Gastrocnemius medialis (tissue), 4 donors: ENCODE measurements at regions not wholly inside any gene's neighbourhood (a gene's known extent, or its start where the extent isn't known, plus 50 kb on each side); places are given as distances from the start of the nearest gene placed in this dataset.
"Not testable (repeated sequence)": the region's sequence is repeated elsewhere in the genome, so short reads cannot be mapped to it uniquely, and the experiment has no call there.

Source experiments
- POLR2A ChIP-seq, 2 donors: fragments of 450-650 bp; IDR thresholded peaks; one replicate each; pipeline ENCODE4 v1.6.1; 2017; ENCODE audit warnings: antibody characterized with exemption in 2 of 2, mild to moderate bottlenecking in 2 of 2, moderate library complexity in 2 of 2
- TF ChIP-seq, protein P1 (sequence below), 5 experiments: fragments of 450-650 bp in 3 of 5; fragments of 200-600 bp in 2 of 5; sonication (generic) in 2 of 5; IDR thresholded peaks in 4 of 5; conservative IDR thresholded peaks in 1 of 5; 1 replicate in 4 of 5; 2 replicates in 1 of 5; pipeline ENCODE4 v1.5.1; 2016 to 2019; ENCODE audit warnings: antibody characterized with exemption in 5 of 5, mild to moderate bottlenecking in 3 of 5, moderate library complexity in 3 of 5

DNA sequence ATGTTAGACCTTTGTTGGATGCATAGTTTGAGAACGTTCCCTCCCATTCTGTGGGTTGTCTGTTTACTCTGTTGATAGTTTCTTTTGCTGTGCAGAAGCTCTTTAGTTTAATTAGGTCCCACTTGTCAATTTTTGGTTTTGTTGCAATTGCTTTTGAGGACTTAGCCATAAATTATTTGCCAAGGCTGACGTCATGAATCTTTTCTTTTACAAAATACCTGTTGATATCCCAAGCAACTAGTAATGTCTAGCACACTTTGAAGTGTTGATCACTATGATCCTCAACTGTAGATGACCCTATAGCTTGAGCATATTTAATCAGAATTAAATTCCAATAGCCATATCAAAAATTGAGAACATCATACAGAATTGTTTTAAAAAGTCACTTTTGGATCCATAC lies 63.3 kb upstream of the HABP2 start:
- TF ChIP-seq, protein P1, sequence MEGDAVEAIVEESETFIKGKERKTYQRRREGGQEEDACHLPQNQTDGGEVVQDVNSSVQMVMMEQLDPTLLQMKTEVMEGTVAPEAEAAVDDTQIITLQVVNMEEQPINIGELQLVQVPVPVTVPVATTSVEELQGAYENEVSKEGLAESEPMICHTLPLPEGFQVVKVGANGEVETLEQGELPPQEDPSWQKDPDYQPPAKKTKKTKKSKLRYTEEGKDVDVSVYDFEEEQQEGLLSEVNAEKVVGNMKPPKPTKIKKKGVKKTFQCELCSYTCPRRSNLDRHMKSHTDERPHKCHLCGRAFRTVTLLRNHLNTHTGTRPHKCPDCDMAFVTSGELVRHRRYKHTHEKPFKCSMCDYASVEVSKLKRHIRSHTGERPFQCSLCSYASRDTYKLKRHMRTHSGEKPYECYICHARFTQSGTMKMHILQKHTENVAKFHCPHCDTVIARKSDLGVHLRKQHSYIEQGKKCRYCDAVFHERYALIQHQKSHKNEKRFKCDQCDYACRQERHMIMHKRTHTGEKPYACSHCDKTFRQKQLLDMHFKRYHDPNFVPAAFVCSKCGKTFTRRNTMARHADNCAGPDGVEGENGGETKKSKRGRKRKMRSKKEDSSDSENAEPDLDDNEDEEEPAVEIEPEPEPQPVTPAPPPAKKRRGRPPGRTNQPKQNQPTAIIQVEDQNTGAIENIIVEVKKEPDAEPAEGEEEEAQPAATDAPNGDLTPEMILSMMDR (IDR thresholded peaks at IDR 0.05 in 4 of 5, conservative IDR thresholded peaks at IDR 0.05 in 1 of 5) = not testable (repeated sequence)
- TF ChIP-seq POLR2A (IDR thresholded peaks at IDR 0.05) = not testable (repeated sequence)
